KMS-11 (cell line): ENCODE measurements at regions not wholly inside any gene's neighbourhood (a gene's known extent, or its start where the extent isn't known, plus 50 kb on each side); places are given as distances from the start of the nearest gene placed in this dataset.

Experiments
- H2AFZ ChIP-seq: fragments of 200-600 bp; sonication (generic); 2 replicates; pipeline ENCODE4 v1.6.1; 2016; ENCODE audit warnings: antibody characterized with exemption, mixed run types, low read depth
- H3K27ac ChIP-seq: fragments of 200-600 bp; sonication (generic); 2 replicates; pipeline ENCODE4 v1.6.1; 2016; ENCODE audit warnings: mild to moderate bottlenecking, mixed run types
- H3K27me3 ChIP-seq: fragments of 200-600 bp; sonication (generic); 2 replicates; pipeline ENCODE4 v1.6.1; 2017; ENCODE audit warnings: mild to moderate bottlenecking, low read depth, mixed run types, moderate library complexity; ENCODE audit not compliant: insufficient read depth
- H3K36me3 ChIP-seq: fragments of 200-600 bp; sonication (generic); 2 replicates; pipeline ENCODE4 v1.6.1; 2017; ENCODE audit warnings: mild to moderate bottlenecking, mixed run types; ENCODE audit not compliant: insufficient read depth
- H3K4me1 ChIP-seq: fragments of 200-600 bp; sonication (generic); 2 replicates; pipeline ENCODE4 v1.6.1; 2016; ENCODE audit warnings: mild to moderate bottlenecking, low read depth, mixed run types; ENCODE audit not compliant: poor library complexity, severe bottlenecking
- H3K4me2 ChIP-seq: fragments of 200-600 bp; sonication (generic); 2 replicates; pipeline ENCODE4 v1.7.0; 2016; ENCODE audit warnings: mild to moderate bottlenecking, mixed run types
- H3K4me3 ChIP-seq: fragments of 200-600 bp; sonication (generic); IDR thresholded peaks from 2 replicates; pipeline ENCODE4 v1.6.1; 2017; ENCODE audit warnings: low read depth, low read length, mixed read lengths; ENCODE audit not compliant: insufficient read depth
- H3K79me2 ChIP-seq: fragments of 200-600 bp; sonication (generic); 2 replicates; pipeline ENCODE4 v1.6.1; 2016; ENCODE audit warnings: low read depth, mixed run types; ENCODE audit not compliant: insufficient read depth
- H3K9ac ChIP-seq: fragments of 200-600 bp; sonication (generic); 2 replicates; pipeline ENCODE4 v1.6.1; 2016; ENCODE audit warnings: mild to moderate bottlenecking, mixed run types
- H4K20me1 ChIP-seq: fragments of 200-600 bp; sonication (generic); 2 replicates; pipeline ENCODE4 v1.6.1; 2016; ENCODE audit warnings: mild to moderate bottlenecking, mixed run types; ENCODE audit not compliant: insufficient read depth
- TF ChIP-seq, protein P1 (sequence below): fragments of 200-600 bp; sonication (generic); conservative IDR thresholded peaks from 2 replicates; pipeline ENCODE4 v1.6.1; 2017; ENCODE audit warnings: low read depth, mild to moderate bottlenecking, antibody characterized with exemption, low read length, moderate library complexity, mixed read lengths

DNA sequence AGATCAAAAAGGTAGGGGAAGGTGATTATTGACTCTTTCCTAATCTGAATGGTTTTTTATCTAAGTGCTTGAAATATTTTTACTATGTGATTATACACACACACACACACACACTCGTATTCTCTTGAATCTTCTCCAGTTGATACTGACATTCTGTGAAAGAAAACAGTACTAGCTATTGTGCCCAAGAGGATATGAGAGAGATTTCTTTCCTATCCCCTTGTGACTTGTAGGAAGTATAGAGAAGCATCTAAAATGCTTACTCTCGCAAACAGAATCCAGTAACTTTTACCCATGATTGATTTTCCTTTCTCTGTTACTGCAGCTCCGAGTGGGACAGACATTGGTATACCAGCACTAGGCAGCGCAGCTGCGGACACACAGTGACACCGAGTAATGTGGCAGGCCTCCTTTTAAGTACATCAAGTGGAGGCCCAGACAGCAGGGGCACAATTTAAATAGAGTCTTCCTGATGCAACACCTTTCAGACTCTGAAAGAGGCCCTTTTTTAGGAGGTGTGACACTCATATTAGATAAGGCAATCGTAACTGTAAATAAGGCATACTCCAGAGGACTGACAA, 421.0 kb upstream of the CNTN4 start:
- Histone ChIP-seq H3K9ac (no peak overlapping the region), H3K4me2 (no peak overlapping the region), H3K79me2 (no peaks in the 10 kb centered on the region), H2AFZ (no peak overlapping the region), H3K4me1 (no peaks in the 10 kb centered on the region), H4K20me1 (no peaks in the 10 kb centered on the region), H3K27me3 (no peaks in the 10 kb centered on the region), H3K4me3 (no peak overlapping the region), H3K36me3 (no peaks in the 10 kb centered on the region), H3K27ac (no peak overlapping the region)
- TF ChIP-seq, protein P1, sequence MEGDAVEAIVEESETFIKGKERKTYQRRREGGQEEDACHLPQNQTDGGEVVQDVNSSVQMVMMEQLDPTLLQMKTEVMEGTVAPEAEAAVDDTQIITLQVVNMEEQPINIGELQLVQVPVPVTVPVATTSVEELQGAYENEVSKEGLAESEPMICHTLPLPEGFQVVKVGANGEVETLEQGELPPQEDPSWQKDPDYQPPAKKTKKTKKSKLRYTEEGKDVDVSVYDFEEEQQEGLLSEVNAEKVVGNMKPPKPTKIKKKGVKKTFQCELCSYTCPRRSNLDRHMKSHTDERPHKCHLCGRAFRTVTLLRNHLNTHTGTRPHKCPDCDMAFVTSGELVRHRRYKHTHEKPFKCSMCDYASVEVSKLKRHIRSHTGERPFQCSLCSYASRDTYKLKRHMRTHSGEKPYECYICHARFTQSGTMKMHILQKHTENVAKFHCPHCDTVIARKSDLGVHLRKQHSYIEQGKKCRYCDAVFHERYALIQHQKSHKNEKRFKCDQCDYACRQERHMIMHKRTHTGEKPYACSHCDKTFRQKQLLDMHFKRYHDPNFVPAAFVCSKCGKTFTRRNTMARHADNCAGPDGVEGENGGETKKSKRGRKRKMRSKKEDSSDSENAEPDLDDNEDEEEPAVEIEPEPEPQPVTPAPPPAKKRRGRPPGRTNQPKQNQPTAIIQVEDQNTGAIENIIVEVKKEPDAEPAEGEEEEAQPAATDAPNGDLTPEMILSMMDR, result no peak

DNA sequence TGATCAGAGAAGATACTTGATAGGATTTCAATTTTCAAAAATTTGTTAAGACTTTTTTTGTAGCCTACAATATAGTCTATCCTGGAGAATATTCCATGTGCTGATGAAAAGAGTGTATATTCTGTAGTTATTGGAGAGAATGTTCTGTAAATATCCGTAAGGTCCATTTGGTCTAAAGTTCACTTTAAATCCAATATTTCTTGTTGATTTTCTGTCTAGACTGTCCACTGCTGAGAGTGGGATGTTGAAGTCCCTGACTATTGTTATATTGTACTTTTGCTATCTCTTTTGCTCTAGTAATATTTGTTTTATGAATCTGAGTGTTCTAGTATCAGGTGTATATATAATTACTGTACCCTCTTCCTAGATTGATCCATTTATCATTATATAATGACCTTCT, 406.2 kb upstream of the CNTN4 start:
- no peak overlapping the region for H3K4me2 ChIP-seq
- H3K79me2 ChIP-seq, result no peaks in the 10 kb centered on the region

DNA sequence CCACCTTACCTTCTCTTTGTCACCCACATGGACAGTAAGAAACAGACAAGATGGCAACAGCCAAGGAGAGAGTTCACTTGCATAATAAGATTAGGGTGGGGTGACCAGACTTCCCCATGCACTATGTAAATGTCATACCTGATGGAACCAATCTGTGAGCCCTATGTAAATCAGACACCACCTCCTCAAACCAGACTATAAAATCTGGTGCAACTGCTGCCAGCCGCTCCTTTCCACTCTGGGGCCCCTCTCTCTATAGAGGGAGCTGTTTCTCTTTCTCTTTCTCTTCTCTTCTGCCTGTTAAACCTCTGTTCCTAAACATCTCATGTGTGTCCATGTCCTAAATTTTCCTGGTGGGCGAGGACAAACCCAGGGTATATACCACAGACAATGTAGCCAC, 405.5 kb upstream of the CNTN4 start:
- TF ChIP-seq, protein P1, result no peak
- Histone ChIP-seq H3K9ac (no peak overlapping the region), H3K27ac (no peak overlapping the region)

More for the DNA sequence above, 406.2 kb upstream of the CNTN4 start:
- Histone ChIP-seq H3K27ac (no peak overlapping the region), H3K9ac (no peak overlapping the region), H3K27me3 (no peaks in the 10 kb centered on the region), H2AFZ (no peak overlapping the region), H3K36me3 (no peaks in the 10 kb centered on the region), H3K4me3 (no peak overlapping the region), H3K4me1 (no peaks in the 10 kb centered on the region), H4K20me1 (no peaks in the 10 kb centered on the region)
- TF ChIP-seq, protein P1, result no peak

DNA sequence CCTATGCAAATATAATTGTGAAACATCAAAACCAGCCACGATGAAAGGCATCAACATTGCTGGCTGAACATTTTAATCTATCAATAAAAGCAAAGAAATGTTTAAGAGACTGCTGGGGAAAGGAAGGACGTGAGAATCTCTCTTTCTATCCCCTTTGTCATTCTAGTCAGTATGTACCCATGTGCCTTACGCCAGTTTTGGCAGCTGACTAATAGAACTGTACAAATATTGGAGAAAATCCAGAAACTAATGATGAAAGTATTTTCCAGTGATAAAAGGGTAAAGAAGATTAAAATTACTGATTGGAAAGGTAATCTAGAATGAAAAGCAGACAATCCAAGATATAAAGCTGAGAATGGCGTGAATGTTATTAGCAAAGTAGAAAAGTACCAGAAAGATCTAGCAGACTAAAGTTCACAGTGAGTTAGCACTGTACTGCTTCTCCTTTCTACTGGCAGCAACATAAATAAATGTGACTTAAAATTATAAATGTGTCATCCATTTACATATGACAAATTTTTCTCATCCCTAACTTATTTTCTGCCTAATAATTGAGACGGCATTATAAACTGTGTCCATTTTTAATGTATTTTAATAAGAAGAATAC, 401.9 kb upstream of the CNTN4 start:
- no peaks in the 10 kb centered on the region for H3K79me2 ChIP-seq
- no peaks in the 10 kb centered on the region for H3K27me3 ChIP-seq
- H3K9ac ChIP-seq, result no peak overlapping the region
- H3K4me1 ChIP-seq, result no peaks in the 10 kb centered on the region
- no peaks in the 10 kb centered on the region for H4K20me1 ChIP-seq
- H3K4me3 ChIP-seq, result no peak overlapping the region
- H3K36me3 ChIP-seq, result no peaks in the 10 kb centered on the region
- no peak overlapping the region for H2AFZ ChIP-seq
- TF ChIP-seq, protein P1, result no peak
- H3K4me2 ChIP-seq, result no peak overlapping the region
- no peak overlapping the region for H3K27ac ChIP-seq

More for the DNA sequence above, 405.5 kb upstream of the CNTN4 start:
- H3K4me2 ChIP-seq, result no peak overlapping the region
- H3K4me1 ChIP-seq, result no peaks in the 10 kb centered on the region
- H3K27me3 ChIP-seq, result no peaks in the 10 kb centered on the region
- no peak overlapping the region for H3K4me3 ChIP-seq
- no peaks in the 10 kb centered on the region for H3K79me2 ChIP-seq
- H4K20me1 ChIP-seq, result no peaks in the 10 kb centered on the region
- no peak overlapping the region for H2AFZ ChIP-seq
- H3K36me3 ChIP-seq, result no peaks in the 10 kb centered on the region
